Stimulated activated CD8-positive, alpha-beta memory T cell treated with anti-CD3 and anti-CD28 coated beads, Interleukin-7, amount 100 ng/mL, for 4 hours (primary cell): ENCODE measurements at regions not wholly inside any gene's neighbourhood (a gene's known extent, or its start where the extent isn't known, plus 50 kb on each side); places are given as distances from the start of the nearest gene placed in this dataset.
A peak's percentile ranks its signal among the peaks of the same experiment; 100 is the strongest.
"Not testable (repeated sequence)": the region's sequence is repeated elsewhere in the genome, so short reads cannot be mapped to it uniquely, and the experiment has no call there.

ENCODE experiments used
- DNase-seq, 2 donors: peaks; one replicate each; pipeline ENCODE4 v3.0.0-alpha.2; 2020; ENCODE audit warnings: low read depth in 2 of 2

DNA sequence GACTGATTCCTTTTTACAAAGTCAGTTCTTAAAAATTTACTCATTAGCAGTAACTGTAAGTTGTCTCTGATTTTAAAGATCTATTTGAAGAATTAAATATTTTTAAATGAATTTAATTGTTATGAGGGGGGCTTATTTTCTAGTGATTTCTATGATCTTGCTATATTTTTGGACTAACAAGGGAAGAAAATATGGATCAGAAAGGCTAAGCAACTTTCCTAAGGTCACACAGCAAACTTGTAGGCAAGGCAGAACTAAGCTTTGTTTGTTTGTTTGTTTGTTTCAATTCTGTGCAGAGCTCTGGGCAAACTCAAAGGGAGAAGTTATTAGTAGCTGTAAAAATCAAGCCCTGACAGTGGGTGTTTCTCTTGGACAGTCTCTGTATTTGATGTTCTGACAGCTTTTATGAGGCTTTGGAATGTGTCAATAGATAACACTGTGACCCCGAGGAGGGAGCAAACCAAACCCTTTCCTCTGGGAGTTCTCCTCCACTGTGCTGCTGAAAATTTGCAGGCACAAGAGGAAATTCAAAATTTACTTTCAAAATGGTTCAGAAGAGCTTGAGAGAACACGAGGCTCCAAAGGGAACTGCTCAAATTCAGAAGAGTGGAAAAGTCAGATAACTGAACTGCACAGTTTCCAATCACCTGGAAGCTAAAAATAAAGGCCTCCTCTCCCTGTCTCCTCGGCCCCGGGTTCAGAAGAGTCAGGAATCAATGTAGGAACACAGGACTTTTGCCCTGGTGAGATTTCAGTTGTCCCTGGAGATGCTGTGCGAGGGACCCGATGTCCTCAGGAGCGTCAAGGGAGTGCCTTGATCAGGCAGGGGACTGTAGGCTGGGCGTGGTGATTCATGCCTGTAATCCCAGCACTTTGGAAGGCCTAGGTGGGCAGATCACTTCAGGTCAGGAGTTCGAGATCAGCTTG, 325.7 kb downstream of the GATA3 start:
- DNase-seq: no peak

- DNase-seq: no peak
Measured at GRCh38 chr10:8380833-8381496, 326.5 kb downstream of the GATA3 start.

GRCh38 chr10:8386781-8387180, 332.3 kb downstream of the GATA3 start:
- no peak for DNase-seq

DNA sequence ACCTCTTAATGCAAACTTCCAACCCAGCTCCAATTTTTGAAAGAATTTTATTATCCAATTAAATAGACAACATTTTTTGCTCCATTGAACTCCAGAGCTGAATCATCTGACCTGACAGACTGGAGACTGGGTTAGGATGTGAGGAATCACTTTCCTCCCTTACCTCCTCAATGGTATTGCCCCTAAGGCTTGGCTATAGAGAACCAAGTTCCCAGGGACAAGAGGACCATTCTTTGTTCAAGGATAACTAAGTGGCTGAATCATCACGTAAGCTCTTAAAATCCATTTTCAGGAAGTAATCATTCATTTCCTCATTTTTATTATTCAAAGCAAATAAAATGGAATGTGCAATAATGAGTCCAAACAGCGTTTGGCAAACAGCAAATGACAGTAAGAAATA, 335.1 kb downstream of the GATA3 start:
- no peak for DNase-seq

GRCh38 chr10:8392216-8392615, 337.7 kb downstream of the GATA3 start:
- no peak for DNase-seq

GRCh38 chr10:8393531-8393930, 339.0 kb downstream of the GATA3 start:
- DNase-seq: no peak

GRCh38 chr10:8396675-8397074, 342.2 kb downstream of the GATA3 start:
- no peak for DNase-seq

DNA sequence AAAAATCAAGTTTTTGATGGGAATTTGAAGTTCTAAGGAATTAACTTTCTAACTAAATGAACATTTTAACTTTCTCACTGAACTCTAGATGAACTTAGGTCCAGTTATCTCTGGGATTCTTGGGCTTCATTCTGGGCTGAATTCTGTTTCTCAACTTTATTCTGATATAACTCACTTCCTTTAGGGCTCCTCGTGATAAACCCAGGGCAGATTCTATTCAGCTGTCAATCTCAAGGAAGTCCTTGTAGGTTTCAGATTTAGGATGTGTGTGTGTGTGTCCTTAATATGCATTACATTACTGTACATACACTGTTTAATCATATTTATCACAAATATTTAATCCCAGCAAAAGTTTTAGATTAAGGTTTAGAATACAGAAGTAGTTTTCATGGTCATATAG, 344.3 kb downstream of the GATA3 start:
- DNase-seq: no peak

- DNase-seq: no peak
Measured at GRCh38 chr10:8400151-8400550, 345.7 kb downstream of the GATA3 start.

- no peak for DNase-seq
Measured at GRCh38 chr10:8400892-8401291, 346.4 kb downstream of the GATA3 start.

DNA sequence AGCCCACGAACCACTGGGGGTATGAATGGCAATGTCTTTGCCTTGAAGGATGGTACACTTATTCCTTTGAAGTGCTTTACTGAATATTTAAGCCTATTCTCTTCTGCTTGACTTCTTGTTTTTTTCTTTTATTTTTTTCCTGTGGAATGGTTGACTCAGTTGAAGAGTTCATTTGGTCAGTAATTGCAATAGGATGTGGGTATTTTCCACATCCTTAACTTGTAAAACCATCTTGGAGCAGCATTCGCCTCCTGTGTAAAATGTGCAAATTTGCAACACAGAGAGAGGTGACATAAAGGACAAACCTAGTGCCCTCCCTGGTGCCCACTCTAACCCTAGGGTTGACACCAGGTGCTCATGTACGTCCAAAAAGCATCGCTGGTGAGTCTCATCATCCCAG, 347.0 kb downstream of the GATA3 start:
- DNase-seq: no peak

GRCh38 chr10:8402576-8402975, 348.1 kb downstream of the GATA3 start:
- peak in 1 of 2 donors; percentile 22 for DNase-seq

DNA sequence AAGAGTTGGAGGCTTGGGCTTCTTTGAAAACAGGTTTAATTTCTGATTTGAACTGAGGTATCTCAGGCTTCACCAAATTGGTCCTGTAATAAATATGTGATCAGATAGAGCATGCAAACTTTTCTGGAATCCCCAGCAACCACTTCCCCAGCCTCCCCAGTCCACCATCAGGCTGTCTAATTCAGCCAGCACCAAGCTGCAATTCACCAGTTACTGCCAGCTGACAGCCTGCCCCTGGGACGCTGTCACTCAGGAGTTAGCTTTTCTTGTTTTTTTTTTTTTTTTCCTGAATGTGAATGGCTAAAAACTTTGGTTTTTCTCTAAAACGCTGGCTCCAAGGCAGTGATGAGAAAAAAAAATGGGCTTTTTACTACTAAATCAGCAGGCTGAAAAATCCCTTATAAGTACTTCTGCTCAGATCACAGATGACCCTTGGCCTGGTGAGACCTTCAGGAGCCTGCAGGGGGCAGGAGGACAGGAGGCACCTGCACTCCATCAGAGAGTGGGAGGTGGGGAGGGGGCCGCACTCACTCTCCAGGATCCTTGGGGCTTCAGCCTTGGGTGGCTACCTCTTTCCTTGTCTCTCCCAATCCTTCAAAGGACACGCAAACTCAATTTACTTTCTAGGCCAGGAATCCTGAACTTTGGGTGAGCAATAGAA, 349.4 kb downstream of the GATA3 start:
- no peak for DNase-seq

GRCh38 chr10:8404721-8405120, 350.2 kb downstream of the GATA3 start:
- peak in 1 of 2 donors; percentile 26 for DNase-seq

GRCh38 chr10:8405596-8405995, 351.1 kb downstream of the GATA3 start:
- DNase-seq: no peak

- no peak for DNase-seq
Measured at GRCh38 chr10:8407501-8408021, 353.1 kb downstream of the GATA3 start.

GRCh38 chr10:8410506-8410905, 356.0 kb downstream of the GATA3 start:
- DNase-seq: no peak

- no peak for DNase-seq
Measured at GRCh38 chr10:8412541-8412940, 358.1 kb downstream of the GATA3 start.

DNA sequence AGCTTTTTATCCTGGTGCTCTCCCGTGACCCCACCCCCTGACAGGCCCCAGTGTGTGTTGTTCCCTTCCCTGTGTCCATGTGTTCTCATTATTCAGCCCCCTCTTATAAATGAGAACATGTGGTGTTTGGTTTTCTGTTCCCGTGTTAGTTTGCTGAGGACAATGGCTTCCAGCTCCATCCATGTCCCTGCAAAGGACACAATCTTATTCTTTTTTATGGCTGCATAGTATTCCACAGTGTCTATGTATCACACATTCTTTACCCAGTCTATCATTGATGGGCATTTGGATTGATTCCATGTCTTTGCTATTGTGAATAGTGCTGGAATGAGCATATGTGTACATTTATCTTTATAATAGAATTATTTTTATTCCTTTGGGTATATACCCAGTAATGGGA, 360.5 kb downstream of the GATA3 start:
- DNase-seq: not testable (repeated sequence)

GRCh38 chr10:8416192-8416701, 361.8 kb downstream of the GATA3 start:
- no peak for DNase-seq

- peak in 1 of 2 donors; percentile 8 for DNase-seq
Measured at GRCh38 chr10:8416760-8417159, 362.3 kb downstream of the GATA3 start.

DNA sequence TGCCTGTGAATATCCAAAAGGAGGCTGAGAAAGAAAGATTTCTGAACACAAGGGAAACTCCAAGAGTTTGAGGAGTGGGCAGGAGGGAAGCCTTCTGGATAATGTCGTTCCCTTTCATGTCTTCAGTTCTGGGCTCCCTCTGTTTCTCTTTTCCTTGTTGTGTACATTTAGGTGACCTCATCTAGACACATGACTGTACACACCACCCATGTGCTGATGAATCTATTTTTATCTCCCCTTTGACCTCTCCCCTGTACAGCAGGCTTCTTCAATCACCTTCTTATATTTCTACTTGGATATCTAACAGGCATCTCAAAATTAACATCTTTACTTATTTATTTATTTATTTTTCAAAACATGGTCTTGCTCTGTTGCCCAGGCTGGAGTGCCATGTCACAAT, 363.1 kb downstream of the GATA3 start:
- no peak for DNase-seq
